Trophoblast cell (in vitro differentiated cells and primary cell): ENCODE measurements at regions not wholly inside any gene's neighbourhood (a gene's known extent, or its start where the extent isn't known, plus 50 kb on each side); places are given as distances from the start of the nearest gene placed in this dataset.

Source experiments
- DNase-seq, 2 donors: peaks; one replicate each; pipeline ENCODE4 v3.0.0-alpha.2; 2016
- H2AFZ ChIP-seq: 2 replicates; pipeline ENCODE4 v1.6.1; 2013; ENCODE audit warnings: low read length, moderate library complexity, mild to moderate bottlenecking; ENCODE audit not compliant: insufficient read depth, poor library complexity
- H2AK5ac ChIP-seq: 2 replicates; pipeline ENCODE4 v1.6.1; 2013; ENCODE audit warnings: mild to moderate bottlenecking, low read length
- H2BK120ac ChIP-seq: 2 replicates; pipeline ENCODE4 v1.6.1; 2013; ENCODE audit warnings: low read length, mild to moderate bottlenecking, moderate library complexity; ENCODE audit not compliant: insufficient read depth, poor library complexity
- H2BK12ac ChIP-seq: 2 replicates; pipeline ENCODE4 v1.6.1; 2013; ENCODE audit warnings: mild to moderate bottlenecking, low read length, moderate library complexity
- H2BK5ac ChIP-seq: 2 replicates; pipeline ENCODE4 v1.6.1; 2013; ENCODE audit warnings: low read length, low read depth, moderate library complexity, mild to moderate bottlenecking; ENCODE audit not compliant: poor library complexity
- H3K14ac ChIP-seq: 2 replicates; pipeline ENCODE4 v1.6.1; 2013; ENCODE audit warnings: mild to moderate bottlenecking, low read length
- H3K18ac ChIP-seq: 2 replicates; pipeline ENCODE4 v1.6.1; 2013; ENCODE audit warnings: mild to moderate bottlenecking, low read length
- H3K23ac ChIP-seq: 2 replicates; pipeline ENCODE4 v1.6.1; 2013; ENCODE audit warnings: low read length
- H3K27ac ChIP-seq: 2 replicates; pipeline ENCODE4 v1.5.1; 2013; ENCODE audit warnings: low read depth, mild to moderate bottlenecking, inconsistent platforms, low read length, moderate library complexity
- H3K27me3 ChIP-seq: 2 replicates; pipeline ENCODE4 v1.6.1; 2013; ENCODE audit warnings: inconsistent platforms, mild to moderate bottlenecking, low read length, moderate library complexity; ENCODE audit not compliant: insufficient read depth
- H3K36me3 ChIP-seq, 2 experiments: 1 replicate in 1 of 2; 2 replicates in 1 of 2; pipeline ENCODE4 v1.6.1; 2013; ENCODE audit warnings: low read length in 2 of 2, mild to moderate bottlenecking in 2 of 2, moderate library complexity in 1 of 2; ENCODE audit not compliant: insufficient read depth in 2 of 2, control insufficient read depth in 1 of 2
- H3K4ac ChIP-seq: 2 replicates; pipeline ENCODE4 v1.6.1; 2013; ENCODE audit warnings: low read depth, mild to moderate bottlenecking, low read length, moderate library complexity
- H3K4me1 ChIP-seq, 2 experiments: 1 replicate in 1 of 2; 2 replicates in 1 of 2; pipeline ENCODE4 v1.6.1; 2013; ENCODE audit warnings: low read length in 2 of 2, mild to moderate bottlenecking in 2 of 2, moderate library complexity in 1 of 2; ENCODE audit not compliant: insufficient read depth in 2 of 2, control insufficient read depth in 1 of 2
- H3K4me2 ChIP-seq: 2 replicates; pipeline ENCODE4 v1.6.1; 2013; ENCODE audit warnings: inconsistent platforms, mild to moderate bottlenecking, low read length, moderate library complexity
- H3K4me3 ChIP-seq: 2 replicates; pipeline ENCODE4 v1.5.1; 2013; ENCODE audit warnings: mild to moderate bottlenecking, low read depth, low read length, inconsistent platforms
- H3K79me1 ChIP-seq: one replicate; pipeline ENCODE4 v1.6.1; 2013; ENCODE audit warnings: low read length
- H3K79me2 ChIP-seq: 2 replicates; pipeline ENCODE4 v1.6.1; 2013; ENCODE audit warnings: low read length, mild to moderate bottlenecking; ENCODE audit not compliant: control insufficient read depth, insufficient read depth, poor library complexity
- H3K9ac ChIP-seq: 2 replicates; pipeline ENCODE4 v1.6.1; 2013; ENCODE audit warnings: mild to moderate bottlenecking, low read length
- H3K9me3 ChIP-seq: 2 replicates; pipeline ENCODE4 v1.6.1; 2013; ENCODE audit warnings: low read depth, mild to moderate bottlenecking, control low read depth, inconsistent platforms, low read length; ENCODE audit not compliant: insufficient read depth
- H4K12ac ChIP-seq: 2 replicates; pipeline ENCODE4 v1.6.1; 2013; ENCODE audit warnings: low read depth, mild to moderate bottlenecking, low read length, moderate library complexity
- H4K8ac ChIP-seq: 2 replicates; pipeline ENCODE4 v1.6.1; 2013; ENCODE audit warnings: low read depth, mild to moderate bottlenecking, low read length, moderate library complexity
- H4K91ac ChIP-seq: one replicate; pipeline ENCODE4 v1.6.1; 2013; ENCODE audit warnings: low read depth, mild to moderate bottlenecking, low read length, moderate library complexity
- WGBS: extraction: QIAGEN DNeasy Blood & Tissue Kit; methylation state at CpG from one replicate; pipeline ENCODE4 v1.1.7; 2013; ENCODE audit warnings: missing lambda C conversion rate; ENCODE audit not compliant: insufficient read length, insufficient coverage; ENCODE audit errors: extremely low coverage; 5-methylcytosine and 5-hydroxymethylcytosine counted together

GRCh38 chr5:158634714-158635113, 465.0 kb downstream of the EBF1 start:
- H3K9ac ChIP-seq: no peak overlapping the region
- H2AK5ac ChIP-seq: no peak overlapping the region
- no peak overlapping the region for H3K4ac ChIP-seq
- no peak overlapping the region for H4K91ac ChIP-seq
- H3K18ac ChIP-seq: no peak overlapping the region
- no peak overlapping the region for H3K14ac ChIP-seq
- DNase-seq: no peak
- H3K79me1 ChIP-seq: no peaks in the 10 kb centered on the region
- H3K4me1 ChIP-seq: no peaks in the 10 kb centered on the region
- no peaks in the 10 kb centered on the region for H3K27me3 ChIP-seq
- no peaks in the 10 kb centered on the region for H3K36me3 ChIP-seq
- no CpG with 5 or more reads among the region's 2 CpGs for WGBS
- H3K27ac ChIP-seq: no peak overlapping the region
- no peak overlapping the region for H2BK120ac ChIP-seq
- H4K12ac ChIP-seq: no peak overlapping the region
- no peak overlapping the region for H4K8ac ChIP-seq
- H2BK12ac ChIP-seq: no peak overlapping the region
- H2BK5ac ChIP-seq: no peak overlapping the region
- no peaks in the 10 kb centered on the region for H3K9me3 ChIP-seq
- no peak overlapping the region for H3K23ac ChIP-seq
- no peak overlapping the region for H2AFZ ChIP-seq
- no peaks in the 10 kb centered on the region for H3K79me2 ChIP-seq
- no peak overlapping the region for H3K4me2 ChIP-seq
- no peak overlapping the region for H3K4me3 ChIP-seq

GRCh38 chr5:158629591-158630312, 470.0 kb downstream of the EBF1 start:
- Histone ChIP-seq H3K9me3 (no peaks in the 10 kb centered on the region), H3K27ac (no peak overlapping the region), H3K14ac (no peak overlapping the region), H3K79me2 (no peaks in the 10 kb centered on the region), H2BK12ac (no peak overlapping the region), H3K4me1 (no peaks in the 10 kb centered on the region), H2BK5ac (no peak overlapping the region), H3K9ac (no peak overlapping the region), H4K8ac (no peak overlapping the region), H3K23ac (no peak overlapping the region), H3K4ac (no peak overlapping the region), H2AK5ac (no peak overlapping the region), H3K4me3 (no peak overlapping the region), H4K12ac (no peak overlapping the region), H2BK120ac (no peak overlapping the region), H2AFZ (no peak overlapping the region), H3K4me2 (no peak overlapping the region), H3K36me3 (no peaks in the 10 kb centered on the region), H3K27me3 (no peaks in the 10 kb centered on the region), H3K79me1 (no peaks in the 10 kb centered on the region), H4K91ac (no peak overlapping the region), H3K18ac (no peak overlapping the region)
- no CpG with 5 or more reads among the region's 6 CpGs for WGBS
- DNase-seq: no peak

GRCh38 chr5:158626718-158627117, 473.0 kb downstream of the EBF1 start:
- WGBS: no CpG with 5 or more reads among the region's 1 CpG

GRCh38 chr5:158623971-158624370, 475.7 kb downstream of the EBF1 start:
- Histone ChIP-seq H2AFZ (no peak overlapping the region), H3K79me1 (no peaks in the 10 kb centered on the region), H3K14ac (no peak overlapping the region), H2AK5ac (no peak overlapping the region), H2BK5ac (no peak overlapping the region), H3K4me2 (no peak overlapping the region), H3K4me3 (no peak overlapping the region), H3K4ac (no peak overlapping the region), H3K27me3 (no peaks in the 10 kb centered on the region), H3K36me3 (no peaks in the 10 kb centered on the region), H3K23ac (no peak overlapping the region), H4K12ac (no peak overlapping the region), H3K79me2 (no peaks in the 10 kb centered on the region), H2BK12ac (no peak overlapping the region), H3K9ac (no peak overlapping the region), H4K91ac (no peak overlapping the region), H3K27ac (no peak overlapping the region), H3K18ac (no peak overlapping the region), H3K9me3 (no peaks in the 10 kb centered on the region), H3K4me1 (no peaks in the 10 kb centered on the region), H2BK120ac (no peak overlapping the region), H4K8ac (no peak overlapping the region)
- no CpG with 5 or more reads among the region's 6 CpGs for WGBS
- DNase-seq: no peak

More at GRCh38 chr5:158626718-158627117, 473.0 kb downstream of the EBF1 start:
- Histone ChIP-seq H3K36me3 (no peaks in the 10 kb centered on the region), H3K27me3 (no peaks in the 10 kb centered on the region), H3K79me2 (no peaks in the 10 kb centered on the region), H3K79me1 (no peaks in the 10 kb centered on the region), H4K91ac (no peak overlapping the region), H3K4me2 (no peak overlapping the region), H2AK5ac (no peak overlapping the region), H2BK5ac (no peak overlapping the region), H2AFZ (no peak overlapping the region), H3K4me1 (no peaks in the 10 kb centered on the region), H3K14ac (no peak overlapping the region), H3K23ac (no peak overlapping the region), H3K4ac (no peak overlapping the region), H2BK12ac (no peak overlapping the region), H4K12ac (no peak overlapping the region), H3K4me3 (no peak overlapping the region), H3K9me3 (no peaks in the 10 kb centered on the region), H3K9ac (no peak overlapping the region), H3K18ac (no peak overlapping the region), H3K27ac (no peak overlapping the region), H2BK120ac (no peak overlapping the region), H4K8ac (no peak overlapping the region)
- no peak for DNase-seq
